NOMO-1 treated with dmso at 0.1 percent for 144 hours (cell line): ENCODE measurements at regions not wholly inside any gene's neighbourhood (a gene's known extent, or its start where the extent isn't known, plus 50 kb on each side); places are given as distances from the start of the nearest gene placed in this dataset.
"Not testable (repeated sequence)": the region's sequence is repeated elsewhere in the genome, so short reads cannot be mapped to it uniquely, and the experiment has no call there.

ENCODE experiments used
- DNase-seq: peaks from one replicate; lab custom pipeline; 2025; ENCODE audit not compliant: unreplicated experiment; lab: John Stamatoyannopoulos, UW

- DNase-seq = no peak
Measured at GRCh38 chr21:20026543-20026942, 971.7 kb upstream of the NCAM2 start.

- DNase-seq = no peak
Measured at GRCh38 chr21:20030390-20030789, 967.8 kb upstream of the NCAM2 start.

GRCh38 chr21:20031807-20032206 is 966.4 kb upstream of the NCAM2 start:
- DNase-seq = no peak

GRCh38 chr21:20040768-20041167 is 957.4 kb upstream of the NCAM2 start:
- no peak for DNase-seq

GRCh38 chr21:20045197-20045596 is 953.0 kb upstream of the NCAM2 start:
- no peak for DNase-seq

- DNase-seq = not testable (repeated sequence)
Measured at GRCh38 chr21:20048130-20048837, 949.9 kb upstream of the NCAM2 start.

- DNase-seq = no peak
Measured at GRCh38 chr21:20083336-20083735, 914.9 kb upstream of the NCAM2 start.

- no peak for DNase-seq
Measured at GRCh38 chr21:20083925-20084324, 914.3 kb upstream of the NCAM2 start.

GRCh38 chr21:20086508-20086907 is 911.7 kb upstream of the NCAM2 start:
- no peak for DNase-seq

GRCh38 chr21:20106368-20106767 is 891.8 kb upstream of the NCAM2 start:
- DNase-seq = no peak

- peak; percentile 32 for DNase-seq
Measured at GRCh38 chr21:20108016-20108415, 890.2 kb upstream of the NCAM2 start.

- DNase-seq = no peak
Measured at GRCh38 chr21:20108976-20109540, 889.2 kb upstream of the NCAM2 start.

- no peak for DNase-seq
Measured at GRCh38 chr21:20110368-20110767, 887.8 kb upstream of the NCAM2 start.

GRCh38 chr21:20151741-20152140 is 846.5 kb upstream of the NCAM2 start:
- DNase-seq = no peak

GRCh38 chr21:20163167-20163566 is 835.0 kb upstream of the NCAM2 start:
- no peak for DNase-seq

GRCh38 chr21:20167059-20167458 is 831.1 kb upstream of the NCAM2 start:
- no peak for DNase-seq

GRCh38 chr21:20169812-20170576 is 828.2 kb upstream of the NCAM2 start:
- no peak for DNase-seq

- DNase-seq = no peak
Measured at GRCh38 chr21:20186186-20186585, 812.0 kb upstream of the NCAM2 start.

GRCh38 chr21:20187028-20187427 is 811.2 kb upstream of the NCAM2 start:
- no peak for DNase-seq

GRCh38 chr21:20201323-20201722 is 796.9 kb upstream of the NCAM2 start:
- not testable (repeated sequence) for DNase-seq

- DNase-seq = no peak
Measured at GRCh38 chr21:20207335-20207734, 790.9 kb upstream of the NCAM2 start.

GRCh38 chr21:20215959-20216358 is 782.2 kb upstream of the NCAM2 start:
- no peak for DNase-seq
